ENCODE measurements at regions not wholly inside any gene's neighbourhood (a gene's known extent, or its start where the extent isn't known, plus 50 kb on each side); places are given as distances from the start of the nearest gene placed in this dataset.

- Histone ChIP-seq H3F3A (replicated peaks; ENCODE audit: insufficient read depth) (no peaks in the 10 kb centered on the region), H3K9me2 (no peaks in the 10 kb centered on the region), H4K20me1 (ENCODE audit: insufficient read depth) (no peaks in the 10 kb centered on the region)
Measured at GRCh38 chr6:53413326-53413725, 64.6 kb upstream of the ELOVL5 start.

GRCh38 chr6:53412751-53413150 is 64.0 kb upstream of the ELOVL5 start:
- H2AFZ ChIP-seq (ENCODE audit: low read depth): no peak overlapping the region
- no peak overlapping the region for H3K27ac ChIP-seq (ENCODE audit: low read depth in 2 of 2, low read length in 1 of 2)
- no peaks in the 10 kb centered on the region for H4K20me1 ChIP-seq (ENCODE audit: insufficient read depth)
- H3K4me3 ChIP-seq (ENCODE audit: low read depth in 2 of 2, low read length in 1 of 2): no peak overlapping the region
- CTCF ChIA-PET: interaction anchor here (1.5 to 3.4 kb wide), 2 partner anchors 17 to 241 kb away, joined by 3 to 40 read pairs; no protein-coding TSS in a partner anchor
- POLR2A ChIA-PET: no interaction called here
- no peaks in the 10 kb centered on the region for H3K9me2 ChIP-seq
- H3K27me3 ChIP-seq (ENCODE audit: insufficient read depth): no peaks in the 10 kb centered on the region; the same call in 1 of the 2 replicates
- DNase-seq: no peak
- no peak overlapping the region for H3K9ac ChIP-seq
- H3K4me1 ChIP-seq (ENCODE audit: control insufficient read depth in 1 of 2, insufficient read depth in 2 of 2, low read depth in 1 of 2, low read length in 1 of 2): peaks cover 0 to under 1% of the 10 kb centered on the region in 2 experiments; a peak in 1 of 4 replicates
- H3K79me2 ChIP-seq (ENCODE audit: insufficient read depth): no peaks in the 10 kb centered on the region
- no peaks in the 10 kb centered on the region for H3F3A ChIP-seq (replicated peaks; ENCODE audit: insufficient read depth)
- H3K9me3 ChIP-seq: no peaks in the 10 kb centered on the region
- WGBS (ENCODE audit: low lambda C conversion rate): 50% methylated on average over 1 of the region's 1 CpG
- H3K4me2 ChIP-seq: no peak overlapping the region
- no peaks in the 10 kb centered on the region for H3K36me3 ChIP-seq (replicated peaks in 1 of 2; ENCODE audit: control insufficient read depth in 1 of 2, insufficient read depth in 2 of 2, low read length in 1 of 2)
- TF ChIP-seq RAD21 (IDR thresholded peaks at IDR 0.05; ENCODE audit: low read length) (no peak), JUND (IDR thresholded peaks at IDR 0.05) (no peak), TCF12 (IDR thresholded peaks at IDR 0.05) (no peak), NFIC (IDR thresholded peaks at IDR 0.05; ENCODE audit: borderline replicate concordance) (no peak), SMC3 (IDR thresholded peaks at IDR 0.05; ENCODE audit: low read depth, low read length) (no peak), RCOR1 (IDR thresholded peaks at IDR 0.05; ENCODE audit: low read length) (no peak), CHD2 (IDR thresholded peaks at IDR 0.05; ENCODE audit: low read length, partially characterized antibody) (no peak), GATA2 (CRISPR knock-in tag; IDR thresholded peaks at IDR 0.05) (no peak)
- TF ChIP-seq, protein P1, sequence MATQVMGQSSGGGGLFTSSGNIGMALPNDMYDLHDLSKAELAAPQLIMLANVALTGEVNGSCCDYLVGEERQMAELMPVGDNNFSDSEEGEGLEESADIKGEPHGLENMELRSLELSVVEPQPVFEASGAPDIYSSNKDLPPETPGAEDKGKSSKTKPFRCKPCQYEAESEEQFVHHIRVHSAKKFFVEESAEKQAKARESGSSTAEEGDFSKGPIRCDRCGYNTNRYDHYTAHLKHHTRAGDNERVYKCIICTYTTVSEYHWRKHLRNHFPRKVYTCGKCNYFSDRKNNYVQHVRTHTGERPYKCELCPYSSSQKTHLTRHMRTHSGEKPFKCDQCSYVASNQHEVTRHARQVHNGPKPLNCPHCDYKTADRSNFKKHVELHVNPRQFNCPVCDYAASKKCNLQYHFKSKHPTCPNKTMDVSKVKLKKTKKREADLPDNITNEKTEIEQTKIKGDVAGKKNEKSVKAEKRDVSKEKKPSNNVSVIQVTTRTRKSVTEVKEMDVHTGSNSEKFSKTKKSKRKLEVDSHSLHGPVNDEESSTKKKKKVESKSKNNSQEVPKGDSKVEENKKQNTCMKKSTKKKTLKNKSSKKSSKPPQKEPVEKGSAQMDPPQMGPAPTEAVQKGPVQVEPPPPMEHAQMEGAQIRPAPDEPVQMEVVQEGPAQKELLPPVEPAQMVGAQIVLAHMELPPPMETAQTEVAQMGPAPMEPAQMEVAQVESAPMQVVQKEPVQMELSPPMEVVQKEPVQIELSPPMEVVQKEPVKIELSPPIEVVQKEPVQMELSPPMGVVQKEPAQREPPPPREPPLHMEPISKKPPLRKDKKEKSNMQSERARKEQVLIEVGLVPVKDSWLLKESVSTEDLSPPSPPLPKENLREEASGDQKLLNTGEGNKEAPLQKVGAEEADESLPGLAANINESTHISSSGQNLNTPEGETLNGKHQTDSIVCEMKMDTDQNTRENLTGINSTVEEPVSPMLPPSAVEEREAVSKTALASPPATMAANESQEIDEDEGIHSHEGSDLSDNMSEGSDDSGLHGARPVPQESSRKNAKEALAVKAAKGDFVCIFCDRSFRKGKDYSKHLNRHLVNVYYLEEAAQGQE (IDR thresholded peaks at IDR 0.05; ENCODE audit: low read depth, low read length): no peak

More at GRCh38 chr6:53413326-53413725, 64.6 kb upstream of the ELOVL5 start:
- POLR2A ChIA-PET: no interaction called here
- no peaks in the 10 kb centered on the region for H3K79me2 ChIP-seq (ENCODE audit: insufficient read depth)
- H3K36me3 ChIP-seq (replicated peaks in 1 of 2; ENCODE audit: control insufficient read depth in 1 of 2, insufficient read depth in 2 of 2, low read length in 1 of 2): no peaks in the 10 kb centered on the region
- no peak overlapping the region for H3K27ac ChIP-seq (ENCODE audit: low read depth in 2 of 2, low read length in 1 of 2)
- no peak overlapping the region for H3K4me2 ChIP-seq
- no peak for DNase-seq
- H3K4me1 ChIP-seq (ENCODE audit: control insufficient read depth in 1 of 2, insufficient read depth in 2 of 2, low read depth in 1 of 2, low read length in 1 of 2): no peaks in the 10 kb centered on the region
- no peaks in the 10 kb centered on the region; the same call in 1 of the 2 replicates for H3K27me3 ChIP-seq (ENCODE audit: insufficient read depth)
- CTCF ChIA-PET: no interaction called here
- TF ChIP-seq USF2 (IDR thresholded peaks at IDR 0.05; ENCODE audit: borderline replicate concordance, low read depth, low read length): no peak
- no peak for TF ChIP-seq SMC3 (IDR thresholded peaks at IDR 0.05; ENCODE audit: low read depth, low read length)
- TF ChIP-seq, protein P2, sequence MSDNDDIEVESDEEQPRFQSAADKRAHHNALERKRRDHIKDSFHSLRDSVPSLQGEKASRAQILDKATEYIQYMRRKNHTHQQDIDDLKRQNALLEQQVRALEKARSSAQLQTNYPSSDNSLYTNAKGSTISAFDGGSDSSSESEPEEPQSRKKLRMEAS (IDR thresholded peaks at IDR 0.05; ENCODE audit: low read depth): no peak
- TF ChIP-seq, protein P3, sequence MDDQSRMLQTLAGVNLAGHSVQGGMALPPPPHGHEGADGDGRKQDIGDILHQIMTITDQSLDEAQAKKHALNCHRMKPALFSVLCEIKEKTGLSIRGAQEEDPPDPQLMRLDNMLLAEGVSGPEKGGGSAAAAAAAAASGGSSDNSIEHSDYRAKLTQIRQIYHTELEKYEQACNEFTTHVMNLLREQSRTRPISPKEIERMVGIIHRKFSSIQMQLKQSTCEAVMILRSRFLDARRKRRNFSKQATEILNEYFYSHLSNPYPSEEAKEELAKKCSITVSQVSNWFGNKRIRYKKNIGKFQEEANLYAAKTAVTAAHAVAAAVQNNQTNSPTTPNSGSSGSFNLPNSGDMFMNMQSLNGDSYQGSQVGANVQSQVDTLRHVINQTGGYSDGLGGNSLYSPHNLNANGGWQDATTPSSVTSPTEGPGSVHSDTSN (IDR thresholded peaks at IDR 0.05): no peak
- no peak for TF ChIP-seq RFX5 (IDR thresholded peaks at IDR 0.05; ENCODE audit: low read length)
- TF ChIP-seq, protein P4, sequence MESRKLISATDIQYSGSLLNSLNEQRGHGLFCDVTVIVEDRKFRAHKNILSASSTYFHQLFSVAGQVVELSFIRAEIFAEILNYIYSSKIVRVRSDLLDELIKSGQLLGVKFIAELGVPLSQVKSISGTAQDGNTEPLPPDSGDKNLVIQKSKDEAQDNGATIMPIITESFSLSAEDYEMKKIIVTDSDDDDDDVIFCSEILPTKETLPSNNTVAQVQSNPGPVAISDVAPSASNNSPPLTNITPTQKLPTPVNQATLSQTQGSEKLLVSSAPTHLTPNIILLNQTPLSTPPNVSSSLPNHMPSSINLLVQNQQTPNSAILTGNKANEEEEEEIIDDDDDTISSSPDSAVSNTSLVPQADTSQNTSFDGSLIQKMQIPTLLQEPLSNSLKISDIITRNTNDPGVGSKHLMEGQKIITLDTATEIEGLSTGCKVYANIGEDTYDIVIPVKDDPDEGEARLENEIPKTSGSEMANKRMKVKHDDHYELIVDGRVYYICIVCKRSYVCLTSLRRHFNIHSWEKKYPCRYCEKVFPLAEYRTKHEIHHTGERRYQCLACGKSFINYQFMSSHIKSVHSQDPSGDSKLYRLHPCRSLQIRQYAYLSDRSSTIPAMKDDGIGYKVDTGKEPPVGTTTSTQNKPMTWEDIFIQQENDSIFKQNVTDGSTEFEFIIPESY (IDR thresholded peaks at IDR 0.05; ENCODE audit: borderline replicate concordance, low read depth): no peak
- no peak for TF ChIP-seq RAD21 (IDR thresholded peaks at IDR 0.05; ENCODE audit: low read length)
- TF ChIP-seq, protein P5, sequence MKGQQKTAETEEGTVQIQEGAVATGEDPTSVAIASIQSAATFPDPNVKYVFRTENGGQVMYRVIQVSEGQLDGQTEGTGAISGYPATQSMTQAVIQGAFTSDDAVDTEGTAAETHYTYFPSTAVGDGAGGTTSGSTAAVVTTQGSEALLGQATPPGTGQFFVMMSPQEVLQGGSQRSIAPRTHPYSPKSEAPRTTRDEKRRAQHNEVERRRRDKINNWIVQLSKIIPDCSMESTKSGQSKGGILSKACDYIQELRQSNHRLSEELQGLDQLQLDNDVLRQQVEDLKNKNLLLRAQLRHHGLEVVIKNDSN (IDR thresholded peaks at IDR 0.05; ENCODE audit: borderline replicate concordance, low read depth): no peak
- no peak for TF ChIP-seq MEF2A (IDR thresholded peaks at IDR 0.05; ENCODE audit: borderline replicate concordance, low read depth)
- TF ChIP-seq FOXJ3 (CRISPR knock-in tag; IDR thresholded peaks at IDR 0.05): no peak
- TF ChIP-seq FOXM1 (IDR thresholded peaks at IDR 0.05; ENCODE audit: low read depth): no peak
- no peak overlapping the region for H2AFZ ChIP-seq (ENCODE audit: low read depth)
- H3K9ac ChIP-seq: no peak overlapping the region
- H3K4me3 ChIP-seq (ENCODE audit: low read depth in 2 of 2, low read length in 1 of 2): no peak overlapping the region
- WGBS (ENCODE audit: low lambda C conversion rate): 32% methylated on average over 4 of the region's 4 CpGs
- H3K9me3 ChIP-seq: no peaks in the 10 kb centered on the region
